Osteocyte (in vitro differentiated cells): ENCODE measurements at regions not wholly inside any gene's neighbourhood (a gene's known extent, or its start where the extent isn't known, plus 50 kb on each side); places are given as distances from the start of the nearest gene placed in this dataset.

Source experiments
- DNase-seq: peaks from one replicate; pipeline ENCODE4 v3.0.0; 2021; ENCODE audit warnings: mixed read lengths; ENCODE audit not compliant: unreplicated experiment; ENCODE audit errors: extremely low spot score
- H3K27ac Mint-ChIP-seq: one replicate; pipeline ENCODE4 v1.8.0; 2021; ENCODE audit warnings: mild to moderate bottlenecking, mixed read lengths; ENCODE audit not compliant: unreplicated experiment
- H3K27me3 Mint-ChIP-seq: one replicate; pipeline ENCODE4 v1.8.0; 2021; ENCODE audit warnings: mixed read lengths; ENCODE audit not compliant: unreplicated experiment
- H3K36me3 Mint-ChIP-seq: one replicate; pipeline ENCODE4 v1.8.0; 2021; ENCODE audit warnings: mixed read lengths; ENCODE audit not compliant: unreplicated experiment
- H3K4me1 Mint-ChIP-seq: one replicate; pipeline ENCODE4 v1.8.0; 2021; ENCODE audit warnings: mixed read lengths; ENCODE audit not compliant: unreplicated experiment
- H3K4me3 Mint-ChIP-seq: one replicate; pipeline ENCODE4 v1.8.0; 2021; ENCODE audit warnings: mild to moderate bottlenecking, moderate library complexity, mixed read lengths; ENCODE audit not compliant: unreplicated experiment
- H3K9me3 Mint-ChIP-seq: one replicate; pipeline ENCODE4 v1.8.0; 2021; ENCODE audit warnings: mixed read lengths; ENCODE audit not compliant: unreplicated experiment
- CTCF ChIP-seq: fragments of 200-600 bp; sonication (generic); IDR thresholded peaks from 2 replicates; pipeline ENCODE4 v1.5.0; 2021; ENCODE audit warnings: antibody characterized with exemption, mild to moderate bottlenecking, moderate library complexity

DNA sequence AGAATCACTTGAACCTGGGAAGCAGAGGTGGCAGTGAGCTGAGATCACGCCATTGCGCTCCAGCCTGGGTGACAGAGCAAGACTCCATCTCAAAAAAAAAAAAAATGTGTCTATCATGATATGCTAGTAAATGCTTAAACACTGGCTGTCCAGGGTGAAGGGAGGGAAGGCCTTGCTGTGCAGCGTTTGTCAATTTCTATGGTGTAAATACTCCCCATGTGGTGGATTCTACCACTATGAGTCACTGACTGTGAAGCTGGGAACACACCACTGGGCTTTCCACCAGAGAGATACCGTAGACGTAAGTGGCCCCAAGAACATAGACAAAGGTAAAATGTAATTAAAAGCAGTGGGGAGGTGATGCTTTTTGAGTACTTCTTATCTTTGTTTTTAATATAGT is 51.3 kb upstream of the LEF1 start:
- no peak for TF ChIP-seq CTCF
- H3K36me3 Mint-ChIP-seq, result no peaks in the 10 kb centered on the region
- peaks cover 6% of the 10 kb centered on the region for H3K9me3 Mint-ChIP-seq
- no peak for DNase-seq
- no peak overlapping the region for H3K27ac Mint-ChIP-seq
- no peaks in the 10 kb centered on the region for H3K4me1 Mint-ChIP-seq
- no peak overlapping the region for H3K4me3 Mint-ChIP-seq
- H3K27me3 Mint-ChIP-seq, result peaks cover 3% of the 10 kb centered on the region
